OCI-LY1 (cell line): ENCODE measurements at regions not wholly inside any gene's neighbourhood (a gene's known extent, or its start where the extent isn't known, plus 50 kb on each side); places are given as distances from the start of the nearest gene placed in this dataset.

ENCODE experiments used
- H2AFZ ChIP-seq: fragments of 200-600 bp; sonication (generic), shearing (Covaris generic); 2 replicates; pipeline ENCODE4 v1.6.0; 2014; ENCODE audit warnings: antibody characterized with exemption, mild to moderate bottlenecking, low read length
- H3F3A ChIP-seq: fragments of 200-600 bp; sonication (generic), shearing (Covaris generic); 2 replicates; pipeline ENCODE4 v1.6.0; 2014; ENCODE audit warnings: mild to moderate bottlenecking, antibody characterized with exemption, low read length, moderate library complexity; ENCODE audit not compliant: insufficient read depth
- H3K27ac ChIP-seq: fragments of 200-600 bp; sonication (generic); 2 replicates; pipeline ENCODE4 v1.5.1; 2014; ENCODE audit warnings: low read length, mixed run types, mild to moderate bottlenecking, low read depth; ENCODE audit not compliant: poor library complexity, severe bottlenecking
- H3K27me3 ChIP-seq: fragments of 200-600 bp; sonication (generic); 2 replicates; pipeline ENCODE4 v1.6.0; 2014; ENCODE audit warnings: antibody characterized with exemption, mild to moderate bottlenecking, low read length, moderate library complexity; ENCODE audit not compliant: insufficient read depth
- H3K36me3 ChIP-seq: fragments of 200-600 bp; sonication (generic); 2 replicates; pipeline ENCODE4 v1.6.1; 2014; ENCODE audit warnings: mild to moderate bottlenecking, antibody characterized with exemption, low read length, moderate library complexity, mixed read lengths; ENCODE audit not compliant: insufficient read depth
- H3K4me1 ChIP-seq: fragments of 200-600 bp; sonication (generic); 2 replicates; pipeline ENCODE4 v1.5.1; 2014; ENCODE audit warnings: mild to moderate bottlenecking, low read length, moderate library complexity; ENCODE audit not compliant: insufficient read depth, severe bottlenecking
- H3K4me2 ChIP-seq: fragments of 200-600 bp; sonication (generic), shearing (Covaris generic); 2 replicates; pipeline ENCODE4 v1.6.1; 2014; ENCODE audit warnings: low read length
- H3K4me3 ChIP-seq: fragments of 200-600 bp; sonication (generic); 2 replicates; pipeline ENCODE4 v1.5.1; 2014; ENCODE audit warnings: low read length, low read depth, mild to moderate bottlenecking, mixed read lengths; ENCODE audit not compliant: poor library complexity, severe bottlenecking
- H3K79me2 ChIP-seq: fragments of 200-600 bp; shearing (Covaris generic); 2 replicates; pipeline ENCODE4 v1.6.1; 2016; ENCODE audit warnings: mixed run types, low read length, mixed read lengths; ENCODE audit not compliant: insufficient read depth
- H3K9ac ChIP-seq: fragments of 200-600 bp; sonication (generic), shearing (Covaris generic); 2 replicates; pipeline ENCODE4 v1.6.1; 2014; ENCODE audit warnings: mild to moderate bottlenecking, low read length, mixed read lengths
- H3K9me2 ChIP-seq: fragments of 200-600 bp; sonication (generic), shearing (Covaris generic); 2 replicates; pipeline ENCODE4 v1.6.1; 2014; ENCODE audit warnings: low read depth, mild to moderate bottlenecking, low read length, mixed read lengths
- H3K9me3 ChIP-seq: fragments of 200-600 bp; shearing (Covaris generic); 2 replicates; pipeline ENCODE4 v1.6.1; 2014; ENCODE audit warnings: low read length, mixed read lengths
- H4K20me1 ChIP-seq: fragments of 200-600 bp; sonication (generic), shearing (Covaris generic); 2 replicates; pipeline ENCODE4 v1.6.0; 2016; ENCODE audit warnings: mild to moderate bottlenecking, low read length; ENCODE audit not compliant: insufficient read depth
- EZH2 ChIP-seq: fragments of 200-600 bp; sonication (generic), shearing (Covaris generic); IDR thresholded peaks from 2 replicates; pipeline ENCODE4 v1.8.0; 2017; ENCODE audit warnings: borderline replicate concordance, mixed run types, mild to moderate bottlenecking, antibody characterized with exemption, low read length, moderate library complexity, mixed read lengths
- TF ChIP-seq, protein P1 (sequence below): fragments of 200-600 bp; sonication (generic), shearing (Covaris generic); IDR thresholded peaks from 2 replicates; pipeline ENCODE4 v1.5.1; 2017; ENCODE audit warnings: mild to moderate bottlenecking, antibody characterized with exemption, low read length, moderate library complexity, mixed read lengths

DNA sequence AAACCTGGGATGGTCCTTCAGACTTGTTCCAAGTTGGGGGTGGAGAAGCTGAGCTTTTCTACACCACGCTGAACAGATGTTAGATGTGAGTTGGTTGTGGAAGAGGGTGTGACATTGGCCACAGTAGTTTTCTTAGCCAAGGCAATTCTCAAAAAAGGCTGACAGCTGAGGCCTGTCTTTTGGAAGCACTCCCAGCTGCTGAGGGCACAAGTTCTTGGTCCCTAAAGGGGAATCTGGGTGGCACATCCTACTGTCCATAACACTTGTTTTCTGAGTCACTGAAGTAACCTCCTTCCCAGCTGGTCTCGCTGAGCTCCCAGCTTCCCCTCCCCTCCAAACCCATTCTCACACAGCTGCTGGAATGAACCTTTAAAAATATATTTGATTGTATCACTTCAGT lies 375.7 kb upstream of the KIRREL3 start:
- H3K9me3 ChIP-seq = no peaks in the 10 kb centered on the region
- no peaks in the 10 kb centered on the region for H3K9me2 ChIP-seq
- TF ChIP-seq EZH2 = no peak
- TF ChIP-seq, protein P1, sequence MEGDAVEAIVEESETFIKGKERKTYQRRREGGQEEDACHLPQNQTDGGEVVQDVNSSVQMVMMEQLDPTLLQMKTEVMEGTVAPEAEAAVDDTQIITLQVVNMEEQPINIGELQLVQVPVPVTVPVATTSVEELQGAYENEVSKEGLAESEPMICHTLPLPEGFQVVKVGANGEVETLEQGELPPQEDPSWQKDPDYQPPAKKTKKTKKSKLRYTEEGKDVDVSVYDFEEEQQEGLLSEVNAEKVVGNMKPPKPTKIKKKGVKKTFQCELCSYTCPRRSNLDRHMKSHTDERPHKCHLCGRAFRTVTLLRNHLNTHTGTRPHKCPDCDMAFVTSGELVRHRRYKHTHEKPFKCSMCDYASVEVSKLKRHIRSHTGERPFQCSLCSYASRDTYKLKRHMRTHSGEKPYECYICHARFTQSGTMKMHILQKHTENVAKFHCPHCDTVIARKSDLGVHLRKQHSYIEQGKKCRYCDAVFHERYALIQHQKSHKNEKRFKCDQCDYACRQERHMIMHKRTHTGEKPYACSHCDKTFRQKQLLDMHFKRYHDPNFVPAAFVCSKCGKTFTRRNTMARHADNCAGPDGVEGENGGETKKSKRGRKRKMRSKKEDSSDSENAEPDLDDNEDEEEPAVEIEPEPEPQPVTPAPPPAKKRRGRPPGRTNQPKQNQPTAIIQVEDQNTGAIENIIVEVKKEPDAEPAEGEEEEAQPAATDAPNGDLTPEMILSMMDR = no peak
- H3K9ac ChIP-seq = no peak overlapping the region
- H2AFZ ChIP-seq = no peak overlapping the region
- H3K27ac ChIP-seq = no peak overlapping the region
- H4K20me1 ChIP-seq = no peaks in the 10 kb centered on the region
- H3K4me2 ChIP-seq = no peak overlapping the region
- H3K79me2 ChIP-seq = no peaks in the 10 kb centered on the region
- H3K36me3 ChIP-seq = no peaks in the 10 kb centered on the region
- no peaks in the 10 kb centered on the region for H3K4me1 ChIP-seq
- H3K4me3 ChIP-seq = no peak overlapping the region
- H3F3A ChIP-seq = no peaks in the 10 kb centered on the region
- no peaks in the 10 kb centered on the region for H3K27me3 ChIP-seq

DNA sequence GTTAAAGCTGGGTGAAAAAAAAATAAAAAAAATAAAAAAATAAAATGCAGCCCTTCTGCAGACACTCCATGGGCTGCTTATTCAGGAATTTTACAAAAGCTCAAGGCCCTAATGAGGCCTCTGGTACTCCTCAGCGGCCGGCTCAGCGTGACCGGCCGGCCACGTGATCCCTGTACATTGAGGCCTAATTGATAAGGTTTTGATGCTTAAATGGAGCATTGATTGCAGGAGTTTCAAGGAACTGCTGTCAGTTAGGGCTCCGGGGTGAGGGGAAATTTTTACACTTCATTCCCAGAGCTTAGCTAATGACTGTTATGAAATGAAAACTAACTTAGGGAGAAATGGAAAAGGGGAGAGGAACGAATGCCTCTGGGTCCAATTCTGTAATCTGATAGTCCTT lies 368.8 kb upstream of the KIRREL3 start:
- Histone ChIP-seq H3K27me3 (no peaks in the 10 kb centered on the region), H3K4me3 (no peak overlapping the region), H3K79me2 (no peaks in the 10 kb centered on the region), H3K4me1 (no peaks in the 10 kb centered on the region), H3K4me2 (no peak overlapping the region), H3K9me3 (no peaks in the 10 kb centered on the region), H3K36me3 (no peaks in the 10 kb centered on the region), H3F3A (no peaks in the 10 kb centered on the region), H3K9ac (no peak overlapping the region), H4K20me1 (no peaks in the 10 kb centered on the region), H3K27ac (no peak overlapping the region), H3K9me2 (no peaks in the 10 kb centered on the region), H2AFZ (no peak overlapping the region)
- TF ChIP-seq, protein P1 = no peak
- TF ChIP-seq EZH2 = no peak

DNA sequence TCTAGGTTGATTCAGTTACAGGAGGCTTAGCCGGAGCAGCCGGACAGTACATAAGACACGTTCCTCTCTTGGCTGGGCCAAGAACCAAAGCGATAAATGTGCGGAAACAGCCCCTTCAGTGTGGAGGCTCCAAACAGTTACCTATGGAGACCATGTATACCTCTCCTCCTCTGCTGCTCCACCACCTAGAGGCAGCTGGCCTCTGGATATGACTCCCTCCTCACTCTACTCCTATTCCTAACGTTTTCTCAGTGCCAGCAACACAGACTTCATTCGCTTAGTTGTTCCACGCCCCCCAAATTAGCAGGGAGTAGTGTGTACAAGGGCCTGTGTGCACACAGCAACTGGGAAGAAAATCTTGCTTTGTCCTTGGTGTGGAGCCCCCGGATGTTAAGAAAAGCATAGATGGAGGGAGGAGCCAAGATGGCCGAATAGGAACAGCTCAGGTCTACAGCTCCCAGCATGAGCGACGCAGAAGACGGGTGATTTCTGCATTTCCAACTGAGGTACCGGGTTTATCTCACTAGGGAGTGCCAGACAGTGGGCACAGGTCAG lies 362.3 kb upstream of the KIRREL3 start:
- Histone ChIP-seq H3K4me2 (no peak overlapping the region), H2AFZ (no peak overlapping the region)

More for the DNA sequence above, 362.3 kb upstream of the KIRREL3 start:
- Histone ChIP-seq H3K36me3 (no peaks in the 10 kb centered on the region), H3K4me3 (no peak overlapping the region), H3K4me1 (no peaks in the 10 kb centered on the region), H4K20me1 (no peaks in the 10 kb centered on the region), H3K9ac (no peak overlapping the region), H3F3A (no peaks in the 10 kb centered on the region), H3K79me2 (no peaks in the 10 kb centered on the region), H3K9me2 (no peaks in the 10 kb centered on the region), H3K27me3 (no peaks in the 10 kb centered on the region), H3K9me3 (no peaks in the 10 kb centered on the region), H3K27ac (no peak overlapping the region)
- TF ChIP-seq EZH2 = no peak
- TF ChIP-seq, protein P1 = no peak
